ENCODE measurements at regions not wholly inside any gene's neighbourhood (a gene's known extent, or its start where the extent isn't known, plus 50 kb on each side); places are given as distances from the start of the nearest gene placed in this dataset.

DNA sequence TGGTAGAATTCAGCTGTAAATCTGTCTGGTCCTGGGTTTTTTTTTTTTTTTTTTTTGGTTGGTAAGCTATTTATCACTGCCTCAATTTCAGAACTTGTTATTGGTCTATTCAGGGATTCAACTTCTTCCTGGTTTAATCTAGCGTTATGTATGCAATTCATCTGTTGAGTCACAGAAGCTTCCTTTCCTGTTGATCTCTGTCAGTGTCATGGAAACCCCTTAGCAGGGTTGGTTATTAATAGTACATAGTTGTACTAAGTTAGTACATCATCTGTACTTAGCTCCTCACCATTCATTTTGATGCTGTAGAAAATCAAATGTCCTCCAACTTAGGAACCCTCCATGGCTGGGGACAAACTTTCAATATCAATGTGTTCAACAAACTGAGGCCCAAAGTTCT is 51.0 kb upstream of the BARHL2 start:
- TF ChIP-seq, protein P1, sequence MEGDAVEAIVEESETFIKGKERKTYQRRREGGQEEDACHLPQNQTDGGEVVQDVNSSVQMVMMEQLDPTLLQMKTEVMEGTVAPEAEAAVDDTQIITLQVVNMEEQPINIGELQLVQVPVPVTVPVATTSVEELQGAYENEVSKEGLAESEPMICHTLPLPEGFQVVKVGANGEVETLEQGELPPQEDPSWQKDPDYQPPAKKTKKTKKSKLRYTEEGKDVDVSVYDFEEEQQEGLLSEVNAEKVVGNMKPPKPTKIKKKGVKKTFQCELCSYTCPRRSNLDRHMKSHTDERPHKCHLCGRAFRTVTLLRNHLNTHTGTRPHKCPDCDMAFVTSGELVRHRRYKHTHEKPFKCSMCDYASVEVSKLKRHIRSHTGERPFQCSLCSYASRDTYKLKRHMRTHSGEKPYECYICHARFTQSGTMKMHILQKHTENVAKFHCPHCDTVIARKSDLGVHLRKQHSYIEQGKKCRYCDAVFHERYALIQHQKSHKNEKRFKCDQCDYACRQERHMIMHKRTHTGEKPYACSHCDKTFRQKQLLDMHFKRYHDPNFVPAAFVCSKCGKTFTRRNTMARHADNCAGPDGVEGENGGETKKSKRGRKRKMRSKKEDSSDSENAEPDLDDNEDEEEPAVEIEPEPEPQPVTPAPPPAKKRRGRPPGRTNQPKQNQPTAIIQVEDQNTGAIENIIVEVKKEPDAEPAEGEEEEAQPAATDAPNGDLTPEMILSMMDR (IDR thresholded peaks at IDR 0.05) = no peak
- no peak for TF ChIP-seq ZFX (IDR thresholded peaks at IDR 0.05; ENCODE audit: borderline replicate concordance)

Measured in 22Rv1 (cell line).